HAP-1 (cell line): ENCODE measurements at regions not wholly inside any gene's neighbourhood (a gene's known extent, or its start where the extent isn't known, plus 50 kb on each side); places are given as distances from the start of the nearest gene placed in this dataset.
"Not testable (repeated sequence)": the region's sequence is repeated elsewhere in the genome, so short reads cannot be mapped to it uniquely, and the experiment has no call there.

ENCODE experiments used
- DNase-seq, 2 experiments: peaks; one replicate each; pipeline ENCODE4 v3.0.0-alpha.2; 2016 to 2020; ENCODE audit warnings: low spot score in 2 of 2
- H3K27me3 ChIP-seq: fragments of 250-450 bp; sonication (Bioruptor Pico); 2 replicates; pipeline ENCODE4 v1.5.1; 2020; ENCODE audit warnings: low read depth, mild to moderate bottlenecking, moderate library complexity
- H3K36me3 ChIP-seq: fragments of 250-450 bp; sonication (Bioruptor Pico); replicated peaks from 2 replicates; pipeline ENCODE4 v1.5.1; 2020; ENCODE audit warnings: mild to moderate bottlenecking
- H3K4me1 ChIP-seq: fragments of 250-450 bp; sonication (Bioruptor Pico); 2 replicates; pipeline ENCODE4 v1.5.1; 2020; ENCODE audit warnings: mild to moderate bottlenecking
- H3K4me3 ChIP-seq: fragments of 250-450 bp; sonication (Bioruptor Pico); 2 replicates; pipeline ENCODE4 v1.5.1; 2020; ENCODE audit warnings: mild to moderate bottlenecking, moderate library complexity
- H3K9me3 ChIP-seq: fragments of 250-450 bp; sonication (Bioruptor Pico); 2 replicates; pipeline ENCODE4 v1.5.1; 2020; ENCODE audit warnings: mild to moderate bottlenecking, moderate library complexity
- in situ Hi-C: fragments of 300-500 bp; cut with MboI; formaldehyde crosslinking; loops from 3 replicates; pipeline ENCODE4 v1.14.3; 2020; ENCODE audit warnings: low sequenced_read_pairs, inconsistent platforms, mixed read lengths

GRCh38 chr5:63451188-63451587, 511.1 kb downstream of the HTR1A start:
- Histone ChIP-seq H3K27me3 (no peaks in the 10 kb centered on the region; the same call in 1 of the 2 replicates), H3K9me3 (no peaks in the 10 kb centered on the region), H3K36me3 (no peaks in the 10 kb centered on the region), H3K4me1 (no peaks in the 10 kb centered on the region), H3K4me3 (no peak overlapping the region)
- in situ Hi-C loops, result no loop called here
- DNase-seq, result no peak

GRCh38 chr5:63439537-63439936, 522.7 kb downstream of the HTR1A start:
- DNase-seq, result no peak
- H3K9me3 ChIP-seq, result no peaks in the 10 kb centered on the region
- H3K36me3 ChIP-seq, result no peaks in the 10 kb centered on the region
- H3K27me3 ChIP-seq, result no peaks in the 10 kb centered on the region
- in situ Hi-C loops, result no loop called here
- no peaks in the 10 kb centered on the region for H3K4me1 ChIP-seq
- no peak overlapping the region for H3K4me3 ChIP-seq

GRCh38 chr5:63409737-63410136, 552.5 kb downstream of the HTR1A start:
- Histone ChIP-seq H3K9me3 (no peaks in the 10 kb centered on the region), H3K4me3 (no peak overlapping the region), H3K36me3 (no peaks in the 10 kb centered on the region), H3K4me1 (no peaks in the 10 kb centered on the region), H3K27me3 (no peaks in the 10 kb centered on the region)
- in situ Hi-C loops, result no loop called here
- DNase-seq, result no peak

GRCh38 chr5:63408984-63409383, 553.3 kb downstream of the HTR1A start:
- Histone ChIP-seq H3K27me3 (no peaks in the 10 kb centered on the region), H3K4me1 (no peaks in the 10 kb centered on the region), H3K4me3 (no peak overlapping the region), H3K36me3 (no peaks in the 10 kb centered on the region), H3K9me3 (no peaks in the 10 kb centered on the region)
- DNase-seq, result no peak
- in situ Hi-C loops, result no loop called here

- H3K4me1 ChIP-seq, result no peaks in the 10 kb centered on the region
- in situ Hi-C loops, result no loop called here
- no peaks in the 10 kb centered on the region for H3K9me3 ChIP-seq
- peak; percentile 25 to 73 for DNase-seq
- H3K36me3 ChIP-seq, result no peaks in the 10 kb centered on the region
- H3K4me3 ChIP-seq, result no peak overlapping the region
- H3K27me3 ChIP-seq, result no peaks in the 10 kb centered on the region
These were observed 560.7 kb downstream of the HTR1A start for GRCh38 chr5:63401436-63402046.

GRCh38 chr5:63400079-63400478, 562.2 kb downstream of the HTR1A start:
- Histone ChIP-seq H3K27me3 (no peaks in the 10 kb centered on the region), H3K9me3 (no peaks in the 10 kb centered on the region), H3K4me1 (no peaks in the 10 kb centered on the region), H3K36me3 (no peaks in the 10 kb centered on the region), H3K4me3 (no peak overlapping the region)
- in situ Hi-C loops, result no loop called here
- no peak for DNase-seq

- DNase-seq, result no peak
- Histone ChIP-seq H3K9me3 (no peaks in the 10 kb centered on the region), H3K36me3 (no peaks in the 10 kb centered on the region), H3K4me3 (no peak overlapping the region), H3K27me3 (no peaks in the 10 kb centered on the region), H3K4me1 (no peaks in the 10 kb centered on the region)
- in situ Hi-C loops, result no loop called here
These were observed 563.9 kb downstream of the HTR1A start for GRCh38 chr5:63398346-63398745.

GRCh38 chr5:63388188-63388587, 574.1 kb downstream of the HTR1A start:
- H3K4me3 ChIP-seq, H3K9me3 ChIP-seq, DNase-seq, H3K27me3 ChIP-seq, in situ Hi-C loops, H3K4me1 ChIP-seq, H3K36me3 ChIP-seq: not testable (repeated sequence)

- H3K9me3 ChIP-seq, result no peaks in the 10 kb centered on the region
- H3K36me3 ChIP-seq, result no peaks in the 10 kb centered on the region
- no peak for DNase-seq
- in situ Hi-C loops, result no loop called here
- no peak overlapping the region for H3K4me3 ChIP-seq
- no peaks in the 10 kb centered on the region for H3K27me3 ChIP-seq
- no peaks in the 10 kb centered on the region for H3K4me1 ChIP-seq
These were observed 586.4 kb downstream of the HTR1A start for GRCh38 chr5:63375851-63376250.

- in situ Hi-C loops, result no loop called here
- no peak for DNase-seq
- H3K4me3 ChIP-seq, result no peak overlapping the region
- H3K9me3 ChIP-seq, result no peaks in the 10 kb centered on the region
- no peaks in the 10 kb centered on the region for H3K27me3 ChIP-seq
- no peaks in the 10 kb centered on the region for H3K4me1 ChIP-seq
- H3K36me3 ChIP-seq, result no peaks in the 10 kb centered on the region
These were observed 588.2 kb downstream of the HTR1A start for GRCh38 chr5:63374085-63374484.

GRCh38 chr5:63351164-63351563, 611.1 kb downstream of the HTR1A start:
- H3K4me3 ChIP-seq, result no peak overlapping the region
- in situ Hi-C loops, result no loop called here

GRCh38 chr5:63346451-63346850, 615.8 kb downstream of the HTR1A start:
- Histone ChIP-seq H3K36me3 (no peaks in the 10 kb centered on the region), H3K4me1 (no peaks in the 10 kb centered on the region), H3K27me3 (no peaks in the 10 kb centered on the region), H3K4me3 (no peak overlapping the region), H3K9me3 (no peaks in the 10 kb centered on the region)
- DNase-seq, result no peak
- in situ Hi-C loops, result no loop called here

More at GRCh38 chr5:63351164-63351563, 611.1 kb downstream of the HTR1A start:
- Histone ChIP-seq H3K36me3 (no peaks in the 10 kb centered on the region), H3K27me3 (no peaks in the 10 kb centered on the region), H3K9me3 (no peaks in the 10 kb centered on the region), H3K4me1 (no peaks in the 10 kb centered on the region)
- DNase-seq, result no peak

GRCh38 chr5:63341442-63341841, 620.8 kb downstream of the HTR1A start:
- 0 out of 2 replicates have a peak, but pooled peaks cover 4% of the 10 kb centered on the region for H3K9me3 ChIP-seq
- no peak overlapping the region for H3K4me3 ChIP-seq
- in situ Hi-C loops, result no loop called here
- no peaks in the 10 kb centered on the region for H3K4me1 ChIP-seq
- H3K27me3 ChIP-seq, result no peaks in the 10 kb centered on the region
- DNase-seq, result no peak
- no peaks in the 10 kb centered on the region for H3K36me3 ChIP-seq

GRCh38 chr5:63323926-63324325, 638.3 kb downstream of the HTR1A start:
- in situ Hi-C loops, result no loop called here
- no peak overlapping the region for H3K4me3 ChIP-seq
- no peak for DNase-seq
- no peaks in the 10 kb centered on the region for H3K27me3 ChIP-seq
- H3K4me1 ChIP-seq, result no peaks in the 10 kb centered on the region
- no peaks in the 10 kb centered on the region for H3K36me3 ChIP-seq
- H3K9me3 ChIP-seq, result no peaks in the 10 kb centered on the region

GRCh38 chr5:63314551-63314950, 647.7 kb downstream of the HTR1A start:
- H3K9me3 ChIP-seq, result no peaks in the 10 kb centered on the region
- no peak for DNase-seq
- no peak overlapping the region for H3K4me3 ChIP-seq
- H3K4me1 ChIP-seq, result no peaks in the 10 kb centered on the region
- H3K27me3 ChIP-seq, result no peaks in the 10 kb centered on the region
- H3K36me3 ChIP-seq, result no peaks in the 10 kb centered on the region
- in situ Hi-C loops, result no loop called here
